H7 (cell line): ENCODE measurements at regions not wholly inside any gene's neighbourhood (a gene's known extent, or its start where the extent isn't known, plus 50 kb on each side); places are given as distances from the start of the nearest gene placed in this dataset.
A peak's percentile ranks its signal among the peaks of the same experiment; 100 is the strongest.

Experiments used
- DNase-seq: peaks from one replicate; pipeline ENCODE4 v3.0.0; 2012
- H3K27me3 ChIP-seq: 2 replicates; pipeline ENCODE4 v1.6.0; 2011; ENCODE audit warnings: mild to moderate bottlenecking, low read length; ENCODE audit not compliant: control insufficient read depth, insufficient read depth
- H3K36me3 ChIP-seq: replicated peaks from 2 replicates; pipeline ENCODE4 v1.5.1; 2011; ENCODE audit warnings: low read length; ENCODE audit not compliant: control insufficient read depth, insufficient read depth
- H3K4me3 ChIP-seq: 2 replicates; pipeline ENCODE4 v1.5.1; 2011; ENCODE audit warnings: low read depth, mild to moderate bottlenecking, control low read depth, low read length, moderate library complexity; ENCODE audit not compliant: insufficient read depth

GRCh38 chr7:26592011-26592410 lies 272.4 kb downstream of the SKAP2 start:
- DNase-seq, result no peak
- Histone ChIP-seq H3K27me3 (no peaks in the 10 kb centered on the region), H3K4me3 (no peak overlapping the region), H3K36me3 (no peaks in the 10 kb centered on the region)

- no peak for DNase-seq
- H3K36me3 ChIP-seq, result no peaks in the 10 kb centered on the region
- H3K27me3 ChIP-seq, result no peaks in the 10 kb centered on the region
- H3K4me3 ChIP-seq, result no peak overlapping the region
Measured at GRCh38 chr7:26593393-26593792, 271.0 kb downstream of the SKAP2 start.

GRCh38 chr7:26593896-26594295 lies 270.5 kb downstream of the SKAP2 start:
- no peaks in the 10 kb centered on the region for H3K27me3 ChIP-seq

GRCh38 chr7:26594553-26594952 lies 269.8 kb downstream of the SKAP2 start:
- DNase-seq, result no peak
- no peaks in the 10 kb centered on the region for H3K27me3 ChIP-seq
- no peak overlapping the region for H3K4me3 ChIP-seq
- H3K36me3 ChIP-seq, result no peaks in the 10 kb centered on the region

More at GRCh38 chr7:26593896-26594295, 270.5 kb downstream of the SKAP2 start:
- no peak overlapping the region for H3K4me3 ChIP-seq
- no peak for DNase-seq
- no peaks in the 10 kb centered on the region for H3K36me3 ChIP-seq

GRCh38 chr7:26598867-26599266 lies 265.5 kb downstream of the SKAP2 start:
- Histone ChIP-seq H3K36me3 (no peaks in the 10 kb centered on the region), H3K4me3 (no peak overlapping the region), H3K27me3 (no peaks in the 10 kb centered on the region)
- no peak for DNase-seq

- no peak for DNase-seq
- Histone ChIP-seq H3K27me3 (no peaks in the 10 kb centered on the region), H3K36me3 (no peaks in the 10 kb centered on the region), H3K4me3 (no peak overlapping the region)
Measured at GRCh38 chr7:26599982-26600381, 264.4 kb downstream of the SKAP2 start.

DNA sequence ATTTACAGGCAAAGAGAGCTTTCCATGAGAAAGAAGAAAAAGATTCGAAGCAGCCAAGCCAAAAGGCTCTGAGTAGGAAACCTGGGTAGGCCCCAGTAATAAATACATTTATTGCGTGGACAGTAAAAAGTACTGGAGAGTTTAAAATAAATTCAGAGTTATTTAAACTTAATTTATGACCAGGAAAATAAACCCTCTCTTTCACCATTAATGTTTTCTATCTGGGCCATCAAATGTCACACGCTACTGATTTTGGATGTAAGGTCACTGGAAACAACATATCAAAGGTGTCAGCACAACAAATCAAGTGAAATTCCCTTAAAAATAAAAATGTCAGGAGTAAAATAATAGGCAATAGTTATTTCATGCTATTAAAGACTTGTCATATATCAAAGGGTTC lies 264.0 kb downstream of the SKAP2 start:
- no peaks in the 10 kb centered on the region for H3K36me3 ChIP-seq
- no peak for DNase-seq
- no peak overlapping the region for H3K4me3 ChIP-seq
- H3K27me3 ChIP-seq, result no peaks in the 10 kb centered on the region

DNA sequence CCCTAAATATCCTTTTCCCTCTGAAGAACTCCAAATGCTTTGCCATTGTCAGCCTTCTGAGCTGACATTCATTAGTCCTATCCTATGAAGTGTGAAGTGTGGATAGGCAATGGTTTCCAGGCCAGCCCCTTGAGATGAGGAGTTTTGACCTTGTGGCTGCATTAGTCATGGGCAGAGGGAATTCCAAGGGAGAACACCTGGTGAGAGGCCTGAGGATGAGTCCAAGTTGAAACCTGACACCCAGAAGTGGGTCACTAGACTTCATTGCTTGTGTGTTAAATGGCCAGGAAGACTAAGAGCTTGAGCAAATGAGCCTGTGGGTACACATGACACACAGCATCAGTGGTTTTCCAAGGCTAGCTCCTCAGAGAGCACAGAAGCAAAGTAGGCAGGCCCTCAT lies 260.8 kb downstream of the SKAP2 start:
- H3K27me3 ChIP-seq, result no peaks in the 10 kb centered on the region
- no peaks in the 10 kb centered on the region for H3K36me3 ChIP-seq
- peak; percentile 54 for DNase-seq
- no peak overlapping the region for H3K4me3 ChIP-seq

GRCh38 chr7:26608402-26608801 lies 256.0 kb downstream of the SKAP2 start:
- H3K36me3 ChIP-seq, result no peaks in the 10 kb centered on the region
- no peak for DNase-seq
- no peak overlapping the region for H3K4me3 ChIP-seq
- no peaks in the 10 kb centered on the region for H3K27me3 ChIP-seq

DNA sequence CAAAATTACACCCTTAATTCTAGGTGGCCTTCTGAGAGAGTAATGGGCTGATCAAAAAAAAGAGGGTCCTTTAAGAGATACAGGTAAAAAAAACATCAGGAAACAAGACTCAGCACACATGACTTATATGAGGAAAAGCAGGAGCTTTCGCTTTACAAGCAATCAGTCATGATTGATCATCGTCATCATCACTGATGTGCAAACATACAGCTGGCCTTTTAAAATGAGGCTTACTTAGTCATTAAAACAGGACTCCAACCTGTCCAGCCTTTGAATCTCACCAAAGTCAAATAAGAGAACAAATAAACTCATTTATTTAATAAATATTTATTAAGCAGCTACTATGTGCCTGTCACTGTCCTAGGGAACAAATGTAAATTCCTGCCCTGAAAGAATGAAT lies 255.3 kb downstream of the SKAP2 start:
- Histone ChIP-seq H3K27me3 (no peaks in the 10 kb centered on the region), H3K4me3 (no peak overlapping the region), H3K36me3 (no peaks in the 10 kb centered on the region)
- no peak for DNase-seq

- no peak for DNase-seq
- Histone ChIP-seq H3K27me3 (no peaks in the 10 kb centered on the region), H3K36me3 (no peaks in the 10 kb centered on the region), H3K4me3 (no peak overlapping the region)
Measured at GRCh38 chr7:26609532-26609931, 254.9 kb downstream of the SKAP2 start.

DNA sequence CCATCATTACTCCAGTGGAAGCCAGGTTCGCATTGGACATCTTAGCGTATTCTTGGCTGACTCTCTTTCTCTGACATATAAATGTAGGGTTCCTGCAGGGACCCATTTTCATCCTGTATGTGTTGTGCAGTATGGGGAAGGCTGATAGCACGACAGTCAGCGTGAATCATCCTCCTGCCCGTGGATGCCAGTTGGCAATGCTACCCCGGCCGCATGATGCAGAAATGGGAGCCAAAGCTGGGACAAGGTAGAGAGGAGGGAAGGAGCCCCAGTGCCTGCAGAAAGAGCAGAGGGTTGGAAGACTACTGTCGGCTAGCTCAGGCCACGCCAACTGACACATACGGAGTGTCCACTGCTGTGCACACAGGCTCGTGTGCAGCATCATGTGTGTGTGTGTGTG lies 251.6 kb downstream of the SKAP2 start:
- DNase-seq, result no peak
- Histone ChIP-seq H3K36me3 (no peaks in the 10 kb centered on the region), H3K4me3 (no peak overlapping the region), H3K27me3 (no peaks in the 10 kb centered on the region)

DNA sequence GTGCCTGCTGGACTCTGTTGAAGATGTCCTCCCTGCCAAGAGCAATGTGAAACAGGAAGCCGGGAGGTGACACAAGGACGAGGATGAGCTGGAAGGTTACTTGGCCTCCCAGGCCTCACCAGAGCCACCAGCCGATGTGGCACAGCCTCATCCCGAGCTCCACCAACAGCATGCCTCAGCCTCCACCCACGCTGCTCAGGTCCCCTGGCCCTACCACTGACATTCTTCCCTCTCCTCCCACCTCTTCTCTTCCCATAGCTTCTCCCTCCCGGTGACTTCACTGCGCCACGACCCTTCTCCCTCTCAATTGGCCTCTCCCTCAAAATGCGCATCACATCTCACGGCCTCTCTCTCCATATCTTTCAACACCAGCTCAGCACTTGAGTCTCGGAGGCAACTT lies 249.9 kb downstream of the SKAP2 start:
- Histone ChIP-seq H3K27me3 (no peaks in the 10 kb centered on the region), H3K4me3 (no peak overlapping the region), H3K36me3 (no peaks in the 10 kb centered on the region)
- peak; percentile 41 for DNase-seq

DNA sequence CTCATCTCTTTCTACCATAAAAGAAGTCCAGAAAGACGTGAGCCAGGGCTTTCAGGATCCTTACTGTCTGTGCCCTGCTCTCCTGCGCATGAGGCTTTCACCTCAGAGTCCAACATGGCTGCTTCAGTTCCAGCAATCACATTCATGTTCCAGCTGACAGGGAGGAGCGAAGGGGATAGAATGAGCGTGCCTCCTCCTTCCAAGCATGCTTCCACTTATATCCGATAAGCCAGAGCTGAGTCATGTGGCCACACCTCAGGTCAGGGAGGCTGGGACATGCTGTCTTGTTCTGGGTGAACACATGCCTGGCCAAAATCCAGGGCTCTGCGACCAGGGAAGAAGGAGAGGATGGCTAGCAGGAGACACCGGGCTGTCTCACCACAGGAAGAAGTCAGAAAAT lies 248.2 kb downstream of the SKAP2 start:
- no peak for DNase-seq
- Histone ChIP-seq H3K4me3 (no peak overlapping the region), H3K27me3 (no peaks in the 10 kb centered on the region), H3K36me3 (no peaks in the 10 kb centered on the region)

GRCh38 chr7:26617066-26617465 lies 247.3 kb downstream of the SKAP2 start:
- DNase-seq, result no peak
- Histone ChIP-seq H3K27me3 (no peaks in the 10 kb centered on the region), H3K36me3 (no peaks in the 10 kb centered on the region)

More at GRCh38 chr7:26617066-26617465, 247.3 kb downstream of the SKAP2 start:
- H3K4me3 ChIP-seq, result no peak overlapping the region
